GM18520 (cell line): ENCODE measurements at regions not wholly inside any gene's neighbourhood (a gene's known extent, or its start where the extent isn't known, plus 50 kb on each side); places are given as distances from the start of the nearest gene placed in this dataset.

ENCODE experiments used
- ATAC-seq: cut with Tn5 transposase; IDR thresholded peaks from one replicate; pipeline ENCODE4 v1.9.1; 2021; ENCODE audit not compliant: unreplicated experiment

GRCh38 chr16:52237823-52238222 lies 309.1 kb downstream of the TOX3 start:
- no peak for ATAC-seq

DNA sequence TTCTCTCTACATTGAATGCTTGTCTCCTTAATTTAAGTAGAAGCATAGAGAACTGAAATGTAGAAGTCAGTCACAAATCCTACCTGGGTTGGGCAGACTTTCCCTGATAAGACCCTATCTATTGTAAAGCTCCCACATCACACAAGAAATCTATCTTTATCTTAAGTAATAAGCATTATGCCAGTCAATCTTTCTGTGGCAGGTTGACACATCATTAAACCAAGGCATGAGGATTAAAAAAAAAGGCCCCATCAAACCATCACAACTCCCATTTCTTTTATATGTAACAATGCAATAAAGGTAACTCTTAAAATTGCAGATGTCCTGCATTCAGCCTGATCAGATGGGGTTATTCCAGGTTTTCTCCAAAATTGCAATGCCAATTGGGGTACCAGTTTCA lies 311.8 kb downstream of the TOX3 start:
- no peak for ATAC-seq

DNA sequence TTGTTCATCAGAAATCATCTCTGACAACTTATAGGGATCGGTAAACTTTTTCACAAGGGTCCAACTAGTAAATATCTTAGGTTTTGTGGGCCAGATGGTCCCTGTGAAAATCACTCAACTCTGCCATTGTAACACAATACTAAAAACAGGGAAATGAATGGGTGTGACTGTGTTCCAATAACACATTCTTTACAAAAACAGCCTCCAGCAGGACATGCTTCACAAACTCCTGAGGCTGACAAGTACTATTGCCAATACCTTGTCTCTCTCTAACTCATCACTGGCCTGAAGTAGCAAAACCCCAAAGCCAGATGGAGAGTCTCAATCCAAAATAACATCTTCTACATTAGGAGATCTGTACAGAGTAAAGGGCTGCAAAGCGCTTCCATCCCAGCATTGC lies 312.3 kb downstream of the TOX3 start:
- ATAC-seq, result no peak

GRCh38 chr16:52229471-52229870 lies 317.5 kb downstream of the TOX3 start:
- no peak for ATAC-seq

- ATAC-seq, result no peak
These were observed 319.1 kb downstream of the TOX3 start for GRCh38 chr16:52227851-52228250.

DNA sequence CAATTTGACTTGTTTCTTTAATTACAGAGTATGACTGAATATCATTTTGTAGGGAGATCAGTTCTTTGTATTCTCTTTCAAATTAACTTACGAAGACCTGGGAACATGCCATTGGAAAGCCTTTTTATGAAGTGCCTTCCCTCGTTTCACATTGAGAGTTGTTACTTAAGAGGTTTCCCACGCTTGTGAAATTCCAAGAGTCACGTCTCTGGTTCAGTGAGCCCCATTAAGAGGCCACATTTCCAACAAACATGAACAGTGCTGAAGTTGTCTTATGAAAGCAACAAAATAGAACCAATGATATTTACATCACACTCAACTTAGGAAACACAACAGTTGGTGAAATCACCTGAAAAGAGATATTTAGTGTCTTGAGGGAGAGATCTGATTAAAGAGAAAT lies 334.1 kb downstream of the TOX3 start:
- no peak for ATAC-seq

GRCh38 chr16:52209227-52209626 lies 337.7 kb downstream of the TOX3 start:
- no peak for ATAC-seq

DNA sequence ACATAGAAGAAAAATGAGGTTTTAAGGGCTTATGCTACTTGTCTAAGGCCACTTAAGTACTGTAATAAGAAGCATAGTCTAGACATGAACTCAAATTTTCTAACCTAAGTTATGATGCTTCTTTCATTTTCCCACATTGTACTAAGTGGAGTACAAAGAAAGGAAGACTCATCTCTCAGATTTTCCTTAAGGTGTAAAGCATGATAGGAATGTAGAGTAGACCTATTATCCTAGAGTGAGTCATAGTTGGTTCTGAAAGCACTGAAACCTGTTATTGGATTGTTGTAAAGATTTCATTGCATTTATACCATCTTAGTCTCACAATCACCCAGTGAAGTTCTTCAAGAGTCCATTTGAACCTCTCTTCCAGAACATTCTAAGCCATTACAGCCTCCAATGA lies 343.8 kb downstream of the TOX3 start:
- no peak for ATAC-seq

DNA sequence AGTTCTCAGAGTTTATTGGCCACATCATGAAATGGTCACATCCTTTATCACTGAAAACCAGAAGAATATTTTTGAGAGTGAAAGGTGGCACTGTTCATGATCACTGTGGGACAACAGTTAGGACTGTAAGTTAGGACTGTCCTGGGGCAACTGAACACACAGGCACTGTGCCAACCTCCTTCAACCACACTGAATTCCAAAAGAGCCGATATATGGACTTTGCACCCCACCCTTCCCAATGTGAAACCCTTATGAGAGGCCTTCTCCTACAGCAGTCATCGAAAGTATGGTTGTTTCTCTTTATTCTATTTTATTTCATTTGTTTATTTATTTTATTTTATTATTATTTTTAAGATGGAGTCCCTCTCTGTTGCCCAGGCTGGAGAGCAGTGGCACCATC lies 353.5 kb downstream of the TOX3 start:
- no peak for ATAC-seq

DNA sequence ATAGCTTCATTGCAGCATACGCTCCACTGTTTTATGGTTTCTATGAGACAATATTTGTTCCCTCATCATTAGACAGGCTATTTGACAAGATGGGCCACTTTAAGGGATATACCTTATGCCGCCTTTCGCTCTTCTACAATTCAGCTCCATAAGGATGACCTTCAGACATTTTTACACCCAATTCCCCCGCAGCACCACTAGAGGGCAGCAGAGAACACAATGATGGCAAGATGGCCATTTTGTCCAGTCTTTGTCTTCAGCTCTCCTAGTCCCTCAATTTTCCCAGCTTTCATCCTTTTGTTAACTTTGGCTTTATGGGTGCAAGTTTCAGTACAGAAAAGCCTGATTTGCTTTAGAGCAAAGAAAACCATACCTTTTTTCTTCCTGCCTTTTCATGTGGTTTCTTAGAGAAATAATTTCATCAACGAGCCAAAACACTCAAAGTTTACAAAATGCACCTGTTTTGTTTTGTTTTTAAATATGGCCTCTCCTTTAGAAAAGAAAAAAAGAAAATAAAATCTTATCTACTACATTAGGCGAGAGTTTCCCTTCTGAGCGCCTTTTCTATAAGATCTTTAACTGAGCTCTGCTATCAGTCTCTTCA lies 355.3 kb downstream of the TOX3 start:
- ATAC-seq, result no peak

DNA sequence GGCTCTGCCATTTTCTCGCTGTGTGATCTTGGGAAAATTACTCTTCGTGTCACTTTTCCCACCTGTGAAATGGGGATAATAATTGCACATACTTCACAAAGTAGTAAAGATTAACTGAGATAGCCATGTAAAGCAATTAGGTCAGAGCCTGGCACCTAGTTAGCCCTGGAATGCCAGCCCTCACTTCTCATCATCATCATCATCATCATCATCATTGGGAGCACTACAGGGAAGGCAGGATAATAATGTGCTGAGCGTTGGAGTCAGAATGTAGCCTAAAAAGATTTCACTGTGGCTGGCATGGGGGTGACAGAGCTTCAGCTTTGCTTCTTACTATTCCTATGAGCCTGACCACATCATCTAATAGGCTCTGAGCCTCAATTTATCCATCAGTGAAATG lies 362.6 kb downstream of the TOX3 start:
- no peak for ATAC-seq

- no peak for ATAC-seq
These were observed 364.1 kb downstream of the TOX3 start for GRCh38 chr16:52182840-52183239.

DNA sequence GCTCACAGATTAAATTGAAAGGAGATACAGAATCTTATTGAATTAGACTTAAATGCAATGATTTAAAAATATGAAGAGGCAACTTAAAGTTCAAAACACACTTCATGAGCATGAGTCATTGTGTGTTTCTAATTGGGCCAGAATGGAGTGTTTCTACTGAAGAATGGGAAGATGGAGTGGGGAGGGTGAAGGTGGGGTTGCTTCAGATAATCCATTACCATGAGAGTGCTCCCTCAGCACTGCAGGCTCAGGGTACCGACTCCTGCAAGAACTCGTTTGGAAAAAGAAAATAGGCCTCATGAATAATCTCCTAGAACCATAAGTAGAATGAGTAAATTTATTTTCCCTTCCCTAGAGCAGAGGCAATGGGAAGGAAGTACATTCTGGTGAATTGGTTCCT lies 372.8 kb downstream of the TOX3 start:
- ATAC-seq, result no peak

GRCh38 chr16:52171481-52171880 lies 375.5 kb downstream of the TOX3 start:
- ATAC-seq, result no peak

DNA sequence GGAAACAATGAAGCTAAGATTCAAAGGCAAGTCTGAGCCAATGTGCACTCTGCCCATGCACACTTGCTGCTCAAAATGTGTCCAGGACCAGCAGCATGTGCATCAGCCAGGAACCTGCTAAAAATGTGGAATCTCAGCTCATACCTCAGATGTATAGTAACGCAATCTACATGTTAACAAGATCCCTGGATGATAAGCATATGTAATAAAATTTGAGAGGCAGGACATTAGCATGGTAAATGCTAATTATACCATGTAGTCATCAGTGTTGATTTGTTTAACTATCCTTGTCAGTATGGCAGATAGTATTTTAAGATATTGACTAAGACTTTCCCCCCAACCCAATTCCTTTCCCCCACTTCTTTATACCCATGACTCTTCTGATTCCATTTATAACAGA lies 379.6 kb downstream of the TOX3 start:
- no peak for ATAC-seq

DNA sequence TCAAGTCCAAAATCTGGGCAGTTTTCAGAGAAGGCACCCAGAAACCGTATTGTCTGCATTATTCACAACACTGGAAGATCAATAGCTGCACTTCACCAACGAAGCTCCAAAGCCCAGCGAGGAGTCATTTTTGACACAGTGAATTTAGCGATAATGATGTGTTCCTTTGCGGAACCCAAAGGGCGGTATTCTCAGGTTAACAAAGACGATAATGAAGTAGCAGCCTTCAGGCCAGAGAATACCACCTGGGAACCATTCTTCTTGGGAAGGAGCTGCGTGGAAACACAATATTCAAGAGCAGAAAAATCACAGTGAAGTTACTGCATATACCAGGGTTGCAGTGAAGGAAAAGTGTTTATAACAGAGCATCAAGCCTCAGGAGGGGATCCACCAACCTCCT lies 381.0 kb downstream of the TOX3 start:
- no peak for ATAC-seq

DNA sequence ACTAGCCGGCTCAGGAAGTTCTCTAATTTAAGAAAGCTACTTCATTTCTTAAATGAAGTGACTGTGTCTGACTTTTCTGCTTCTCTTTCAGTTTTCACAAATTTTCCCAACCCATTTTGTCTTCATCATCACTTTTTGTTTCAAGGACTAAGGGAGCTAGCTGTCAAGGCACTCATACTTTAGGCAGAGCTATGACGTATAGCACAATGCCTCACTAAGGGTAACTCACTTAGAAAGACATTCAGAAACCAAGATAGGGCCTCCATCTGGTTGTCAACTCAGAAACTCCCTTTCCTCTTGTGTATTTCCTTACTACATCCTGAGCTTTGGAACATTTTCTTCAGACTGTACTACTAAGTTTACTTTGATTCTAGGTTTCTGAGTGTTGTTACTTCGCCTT lies 397.9 kb downstream of the TOX3 start:
- ATAC-seq, result no peak

DNA sequence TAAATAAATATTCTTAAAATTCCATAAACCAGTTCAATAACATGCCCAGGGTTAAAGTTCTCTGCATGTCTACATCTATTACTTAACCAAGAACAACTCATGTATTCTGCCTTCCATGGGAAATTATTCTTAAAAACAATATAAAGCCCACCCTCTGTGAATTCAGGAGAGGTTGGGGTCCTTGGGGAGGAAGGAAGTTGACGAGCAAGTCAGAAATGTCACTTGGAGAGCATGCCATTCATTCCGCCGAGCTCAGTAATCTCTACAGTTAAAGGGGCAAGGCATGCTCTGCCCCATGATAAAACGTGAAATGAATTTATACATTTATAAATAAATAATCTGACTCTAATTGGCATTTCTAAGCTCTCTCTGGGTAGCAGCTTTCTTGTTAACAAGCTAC lies 405.1 kb downstream of the TOX3 start:
- ATAC-seq, result no peak

DNA sequence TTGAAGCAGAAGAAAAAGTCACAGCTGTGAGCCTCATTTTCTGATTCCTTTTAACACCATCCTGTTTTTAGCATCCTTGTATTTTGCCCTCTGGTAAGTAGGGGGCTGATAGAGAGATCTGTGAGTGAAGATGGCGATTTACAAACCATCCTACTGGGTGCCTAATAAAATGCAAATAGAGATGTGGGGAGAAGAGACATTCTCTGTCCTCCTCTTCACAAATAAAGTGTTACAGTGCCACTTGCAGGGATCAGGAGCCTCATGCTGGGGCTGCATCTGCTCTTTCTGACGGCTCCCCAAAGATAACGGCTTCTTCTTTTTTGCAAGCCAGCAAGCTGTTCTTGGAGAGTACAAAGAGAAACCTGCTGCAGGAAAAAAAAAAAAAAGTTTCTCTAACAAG lies 418.6 kb downstream of the TOX3 start:
- no peak for ATAC-seq

GRCh38 chr16:52123842-52124241 lies 423.1 kb downstream of the TOX3 start:
- ATAC-seq, result no peak

DNA sequence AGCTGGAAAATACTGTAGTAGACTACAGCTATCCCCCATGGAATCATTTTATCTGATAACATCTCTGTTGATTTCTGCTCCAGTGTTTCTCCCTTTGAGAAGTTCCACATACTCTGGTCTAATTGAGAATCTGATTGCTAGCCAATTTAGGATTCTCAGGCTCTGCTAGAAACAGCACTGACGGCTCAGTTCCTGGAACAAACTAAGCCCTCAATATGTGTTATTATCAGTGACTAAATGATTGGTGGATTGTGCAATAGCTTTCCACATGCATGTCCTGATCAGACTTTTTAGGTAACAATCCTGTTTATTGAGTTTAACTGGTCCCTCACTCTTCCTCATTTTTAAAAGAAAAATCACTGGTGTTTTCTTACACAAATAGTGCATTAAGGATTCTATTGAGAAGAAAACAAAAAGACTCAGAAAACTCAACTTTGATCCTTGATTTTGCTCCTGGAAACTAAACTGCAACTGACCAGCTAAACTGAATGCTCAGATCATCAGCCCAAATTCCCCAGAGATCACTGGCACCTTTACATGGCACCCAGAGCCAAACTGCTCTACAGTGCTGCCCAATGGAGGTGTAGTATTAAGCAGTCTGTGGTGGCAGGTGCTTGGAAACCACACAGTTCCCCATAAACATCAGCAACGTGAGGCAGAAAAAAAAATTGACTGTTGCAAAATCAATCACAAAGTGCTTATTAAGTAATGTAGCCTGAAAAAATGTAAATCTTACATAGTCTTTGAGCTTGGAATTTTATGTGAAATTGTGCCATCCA lies 423.7 kb downstream of the TOX3 start:
- no peak for ATAC-seq

GRCh38 chr16:52117171-52117570 lies 429.8 kb downstream of the TOX3 start:
- no peak for ATAC-seq

DNA sequence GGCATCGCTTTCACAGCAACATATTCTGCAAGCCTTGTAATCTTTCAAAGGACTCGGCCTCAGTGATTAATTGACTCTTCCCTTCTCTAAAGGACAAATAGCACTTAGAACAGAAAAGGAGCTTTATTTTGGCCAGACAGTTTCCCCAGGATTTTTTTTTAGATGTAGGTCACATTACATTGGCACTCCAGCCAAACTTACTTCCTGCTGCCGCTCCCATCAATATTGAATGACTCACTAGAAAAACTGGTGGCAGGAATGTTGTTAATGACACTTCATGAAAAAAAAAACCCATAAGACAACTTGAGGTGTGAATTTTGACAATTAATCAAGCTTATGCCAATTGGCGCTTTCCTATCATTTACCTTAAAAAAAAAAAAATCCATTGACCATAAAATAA lies 432.6 kb downstream of the TOX3 start:
- ATAC-seq, result no peak
